Calu3 (cell line): ENCODE measurements at regions not wholly inside any gene's neighbourhood (a gene's known extent, or its start where the extent isn't known, plus 50 kb on each side); places are given as distances from the start of the nearest gene placed in this dataset.

Source experiments
- BruUV-seq: library from RNA; stranded (reverse); fragments of 400-500 nt; replicated peaks from 2 replicates; lab custom pipeline; 2021; lab: Mats Ljungman, UMichigan
- CTCF ChIA-PET: fragments of 300-600 bp; sonication (Branson Sonifier 250); formaldehyde crosslinking; loops from one replicate; lab custom pipeline; 2022; ENCODE audit warnings: antibody characterized with exemption; lab: Charles Lee
- DNase-seq: peaks from one replicate; pipeline ENCODE4 v3.0.0; 2022
- H3K27ac Mint-ChIP-seq: one replicate; pipeline ENCODE4 v1.8.0; 2022; ENCODE audit warnings: mixed read lengths; ENCODE audit not compliant: unreplicated experiment
- H3K27me3 Mint-ChIP-seq: one replicate; pipeline ENCODE4 v1.8.0; 2022; ENCODE audit warnings: mixed read lengths; ENCODE audit not compliant: unreplicated experiment
- H3K36me3 Mint-ChIP-seq: one replicate; pipeline ENCODE4 v1.8.0; 2022; ENCODE audit warnings: mild to moderate bottlenecking, moderate library complexity, mixed read lengths; ENCODE audit not compliant: insufficient read depth, unreplicated experiment
- H3K4me1 Mint-ChIP-seq: one replicate; pipeline ENCODE4 v1.8.0; 2022; ENCODE audit warnings: mild to moderate bottlenecking, low read depth, mixed read lengths; ENCODE audit not compliant: unreplicated experiment
- H3K4me3 Mint-ChIP-seq: one replicate; pipeline ENCODE4 v1.8.0; 2022; ENCODE audit warnings: mild to moderate bottlenecking, low read depth, moderate library complexity, mixed read lengths; ENCODE audit not compliant: unreplicated experiment
- H3K9me3 Mint-ChIP-seq: one replicate; pipeline ENCODE4 v1.8.0; 2022; ENCODE audit warnings: low read depth, mixed read lengths; ENCODE audit not compliant: unreplicated experiment
- CTCF ChIP-seq: fragments of 200-600 bp; IDR thresholded peaks from one replicate; pipeline ENCODE4 v1.8.0; 2022; ENCODE audit warnings: antibody characterized with exemption; ENCODE audit not compliant: unreplicated experiment
- intact Hi-C: fragments of 100-400 bp; cut with micrococcal nuclease; formaldehyde crosslinking; loops from one replicate; pipeline ENCODE4 v1.10.0; 2022; ENCODE audit not compliant: unreplicated experiment

DNA sequence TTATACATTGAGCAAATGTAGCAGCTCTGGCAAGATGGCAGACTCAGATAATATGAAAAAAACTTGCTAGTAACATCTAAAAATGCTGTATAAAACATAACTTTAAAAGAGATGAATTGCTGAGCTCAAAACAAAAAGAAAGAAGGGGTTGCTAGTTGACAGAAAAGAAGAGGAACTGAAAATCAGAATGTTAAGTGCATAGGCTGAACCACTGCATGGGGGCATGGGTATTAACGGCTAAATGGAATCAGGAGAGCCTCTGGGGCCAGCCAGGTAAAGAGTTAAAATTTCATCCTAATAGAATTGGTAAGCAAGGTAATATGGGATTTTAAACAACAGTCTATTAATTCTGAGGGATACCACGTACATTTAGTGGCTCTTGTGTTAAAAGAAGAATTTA lies 146.8 kb downstream of the SMC2 start:
- no peaks in the 10 kb centered on the region for H3K27me3 Mint-ChIP-seq
- no peak overlapping the region for H3K4me3 Mint-ChIP-seq
- peaks cover 3% of the 10 kb centered on the region for H3K9me3 Mint-ChIP-seq
- BruUV-seq = no TSS peak
- intact Hi-C loops = no loop called here
- no peak overlapping the region for H3K27ac Mint-ChIP-seq
- CTCF ChIA-PET = no interaction called here
- DNase-seq = no peak
- no peak for TF ChIP-seq CTCF
- no peaks in the 10 kb centered on the region for H3K36me3 Mint-ChIP-seq
- H3K4me1 Mint-ChIP-seq = no peaks in the 10 kb centered on the region

DNA sequence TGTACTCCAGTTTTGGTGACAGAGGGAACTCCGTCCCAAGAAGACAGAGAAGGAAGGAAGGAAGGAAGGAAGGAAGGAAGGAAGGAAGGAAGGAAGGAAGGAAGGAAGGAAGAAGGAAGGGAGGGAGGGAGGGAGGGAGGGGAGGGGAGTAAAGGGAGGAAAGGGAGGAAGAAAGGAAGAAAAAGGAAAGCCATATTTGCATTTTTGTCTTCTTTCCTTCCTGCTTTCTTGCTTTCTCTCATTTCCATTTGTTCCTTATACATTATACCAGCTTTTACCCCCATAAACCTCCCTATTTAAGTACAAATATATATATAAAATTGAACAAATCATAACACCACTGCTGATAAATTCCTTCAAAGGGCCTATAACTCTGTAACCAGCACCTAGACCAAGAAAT lies 151.8 kb downstream of the SMC2 start:
- H3K36me3 Mint-ChIP-seq = no peaks in the 10 kb centered on the region
- intact Hi-C loops = no loop called here
- BruUV-seq = no TSS peak
- CTCF ChIA-PET = no interaction called here
- H3K4me1 Mint-ChIP-seq = no peaks in the 10 kb centered on the region
- peaks cover 10% of the 10 kb centered on the region for H3K9me3 Mint-ChIP-seq
- no peak overlapping the region for H3K4me3 Mint-ChIP-seq
- DNase-seq = no peak
- TF ChIP-seq CTCF = no peak
- H3K27me3 Mint-ChIP-seq = no peaks in the 10 kb centered on the region
- no peak overlapping the region for H3K27ac Mint-ChIP-seq

DNA sequence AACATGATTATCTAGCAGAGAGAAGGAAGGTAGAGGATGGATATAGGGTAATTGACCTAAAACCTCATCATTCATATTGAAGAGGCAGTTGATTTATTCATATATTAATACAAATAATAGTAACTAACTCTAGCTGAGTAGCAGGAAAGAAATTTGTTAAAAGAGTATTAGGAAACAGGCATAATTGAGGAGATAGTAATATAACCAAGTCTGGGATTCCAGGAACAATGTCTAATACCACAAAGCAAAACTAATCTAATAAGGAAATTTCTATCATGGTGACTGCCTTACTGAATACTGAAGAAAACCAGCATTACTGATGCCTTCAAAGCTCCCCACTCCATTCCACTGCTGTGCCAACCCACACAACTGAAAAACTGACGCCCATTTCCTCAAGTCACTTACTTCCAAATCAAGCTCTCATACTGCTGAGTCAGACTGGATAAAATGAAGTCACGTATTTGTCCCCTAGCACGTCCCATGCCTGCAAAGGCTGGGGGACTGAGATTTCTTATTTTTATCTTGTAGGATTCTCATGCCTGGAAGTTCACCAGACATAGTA lies 153.9 kb downstream of the SMC2 start:
- H3K27ac Mint-ChIP-seq = no peak overlapping the region
- intact Hi-C loops = no loop called here
- no peak overlapping the region for H3K4me3 Mint-ChIP-seq
- no peaks in the 10 kb centered on the region for H3K4me1 Mint-ChIP-seq
- H3K27me3 Mint-ChIP-seq = no peaks in the 10 kb centered on the region
- no peaks in the 10 kb centered on the region for H3K36me3 Mint-ChIP-seq
- CTCF ChIA-PET = no interaction called here
- BruUV-seq = no TSS peak
- DNase-seq = no peak
- TF ChIP-seq CTCF = no peak
- H3K9me3 Mint-ChIP-seq = peaks cover 12% of the 10 kb centered on the region

DNA sequence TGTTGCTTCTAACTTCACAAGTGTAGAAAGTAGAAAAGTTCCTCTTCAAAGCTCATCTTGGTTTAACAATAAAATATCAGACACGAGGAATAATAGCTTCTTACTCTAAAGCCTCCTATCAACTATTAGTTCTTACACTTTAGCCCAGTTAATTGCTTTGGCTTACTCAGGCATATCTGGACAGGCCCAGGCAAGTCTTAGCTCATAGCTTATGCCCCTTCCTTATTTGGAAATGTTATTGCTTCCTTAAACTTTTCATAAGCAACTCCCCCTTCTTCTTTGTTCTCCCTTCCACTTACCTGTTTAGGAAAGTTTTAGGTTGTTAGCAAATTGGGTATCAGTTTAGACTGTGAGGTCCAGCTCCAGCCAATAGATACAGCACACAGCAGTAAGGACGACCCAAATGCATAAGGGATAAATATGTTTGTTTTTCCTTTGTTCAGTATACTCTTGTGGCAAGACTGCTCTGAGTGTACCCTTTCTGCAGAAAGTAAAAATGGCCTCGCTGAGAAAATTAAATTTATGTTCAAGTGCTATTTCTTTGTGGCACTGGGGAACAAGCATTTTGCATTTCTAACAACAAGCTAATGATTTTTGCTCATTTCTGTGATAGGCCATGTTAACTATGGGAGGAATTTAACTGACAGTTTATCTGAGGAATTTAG lies 162.1 kb downstream of the SMC2 start:
- no peaks in the 10 kb centered on the region for H3K36me3 Mint-ChIP-seq
- H3K27ac Mint-ChIP-seq = no peak overlapping the region
- intact Hi-C loops = no loop called here
- no peaks in the 10 kb centered on the region for H3K27me3 Mint-ChIP-seq
- no peak for DNase-seq
- no peaks in the 10 kb centered on the region for H3K4me1 Mint-ChIP-seq
- peaks cover 11% of the 10 kb centered on the region for H3K9me3 Mint-ChIP-seq
- no TSS peak for BruUV-seq
- CTCF ChIA-PET = no interaction called here
- H3K4me3 Mint-ChIP-seq = no peak overlapping the region
- no peak for TF ChIP-seq CTCF
